Adrenal gland (tissue), 9 donors: ENCODE measurements at regions not wholly inside any gene's neighbourhood (a gene's known extent, or its start where the extent isn't known, plus 50 kb on each side); places are given as distances from the start of the nearest gene placed in this dataset.

ENCODE experiments used
- DNase-seq, 7 donors: peaks; one replicate each; pipeline ENCODE4 v3.0.0-alpha.2; 2019 to 2020
- H3K27ac ChIP-seq, 5 donors: fragments of 200-600 bp; sonication (generic) in 4 of 5; 1 replicate in 3 of 5; 2 replicates in 2 of 5; pipeline versions ENCODE4 v1.5.1 to v1.8.0; 2016 to 2020; ENCODE audit warnings: mild to moderate bottlenecking in 1 of 5
- H3K27me3 ChIP-seq: fragments of 200-600 bp; 2 replicates; pipeline ENCODE4 v1.8.0; 2021
- H3K36me3 ChIP-seq, 2 donors: fragments of 200-600 bp; replicated peaks in 1 of 2; 1 replicate in 1 of 2; 2 replicates in 1 of 2; pipeline versions ENCODE4 v1.5.1 to v1.8.0; 2018 to 2022
- H3K4me1 ChIP-seq, 2 donors: fragments of 200-600 bp; replicated peaks in 1 of 2; 1 replicate in 1 of 2; 2 replicates in 1 of 2; pipeline versions ENCODE4 v1.5.1 to v1.8.0; 2018 to 2021
- H3K4me3 ChIP-seq, 4 donors: fragments of 200-600 bp; sonication (generic) in 3 of 4; one replicate each; pipeline ENCODE4 v1.5.1; 2016 to 2018
- H3K9me3 ChIP-seq, 3 donors: fragments of 200-600 bp; sonication (generic) in 1 of 3; replicated peaks in 1 of 3; 1 replicate in 2 of 3; 2 replicates in 1 of 3; pipeline versions ENCODE4 v1.5.1 to v1.8.0; 2016 to 2021
- CTCF ChIP-seq, 6 experiments: fragments of 450-650 bp in 4 of 6; fragments of 200-600 bp in 2 of 6; sonication (generic) in 1 of 6; IDR thresholded peaks; 1 replicate in 5 of 6; 2 replicates in 1 of 6; pipeline versions ENCODE4 v1.5.1 to v1.8.0; 2016 to 2021; ENCODE audit warnings: antibody characterized with exemption in 6 of 6, mild to moderate bottlenecking in 2 of 6, moderate library complexity in 1 of 6
- POLR2A ChIP-seq, 2 donors: fragments of 450-650 bp; IDR thresholded peaks; one replicate each; pipeline ENCODE4 v1.6.1; 2017; ENCODE audit warnings: antibody characterized with exemption in 2 of 2, mild to moderate bottlenecking in 2 of 2, moderate library complexity in 1 of 2
- WGBS, 4 donors: extraction: QIAGEN DNeasy Blood & Tissue Kit in 2 of 4; methylation state at CpG; one replicate each; pipeline versions ENCODE4 v1.1.5 to v1.1.7; 2013 to 2017; 5-methylcytosine and 5-hydroxymethylcytosine counted together
- intact Hi-C, 2 donors: fragments of 100-400 bp; cut with DNase I; formaldehyde crosslinking; loops; one replicate each; pipeline versions ENCODE4 v1.14.1 to v1.15.0; 2022 to 2023
- donor health status: healthy with polysubstance abuse.
- donor health status: Bipolar disorder and iron deficiency.
- donor health status: DM: yes; HTN: yes; CAD: no.
- donor health status: DM: no; HTN: no; CAD: no.
- donor health status: DM: no; HTN: no; CAD: no.

DNA sequence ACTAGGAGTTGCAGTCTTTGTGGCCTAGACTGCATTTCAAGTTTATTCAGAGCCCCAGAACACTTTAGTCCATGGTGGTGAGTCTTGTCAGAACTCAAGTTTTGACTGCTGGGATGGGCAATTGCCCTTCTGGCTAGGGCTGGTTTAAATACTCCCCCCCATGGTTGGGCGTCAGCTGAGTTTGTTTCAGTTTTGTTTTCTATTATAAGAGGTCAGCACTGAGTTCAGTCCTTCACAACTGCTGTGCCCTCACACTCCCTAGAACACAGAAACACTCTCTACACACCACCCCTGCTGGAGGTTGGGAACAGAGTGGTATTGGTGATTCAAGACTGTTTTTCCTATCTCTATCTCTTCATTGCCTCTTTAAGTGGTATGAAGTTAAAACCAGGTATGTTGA lies 217.0 kb downstream of the GUCY2F start:
- 56 to 67% (median 60%) methylated on average over 1 of the region's 1 CpG for WGBS, 4 donors
- Histone ChIP-seq H3K4me3 (no peak overlapping the region), H3K27ac (no peak overlapping the region), H3K4me1 (no peaks in the 10 kb centered on the region), H3K27me3 (peaks cover 13% of the 10 kb centered on the region), H3K36me3 (no peaks in the 10 kb centered on the region), H3K9me3 (no peaks in the 10 kb centered on the region)
- no peak for DNase-seq
- TF ChIP-seq CTCF (IDR thresholded peaks at IDR 0.05) (no peak), POLR2A (IDR thresholded peaks at IDR 0.05) (no peak)
- intact Hi-C loops, result no loop called here

DNA sequence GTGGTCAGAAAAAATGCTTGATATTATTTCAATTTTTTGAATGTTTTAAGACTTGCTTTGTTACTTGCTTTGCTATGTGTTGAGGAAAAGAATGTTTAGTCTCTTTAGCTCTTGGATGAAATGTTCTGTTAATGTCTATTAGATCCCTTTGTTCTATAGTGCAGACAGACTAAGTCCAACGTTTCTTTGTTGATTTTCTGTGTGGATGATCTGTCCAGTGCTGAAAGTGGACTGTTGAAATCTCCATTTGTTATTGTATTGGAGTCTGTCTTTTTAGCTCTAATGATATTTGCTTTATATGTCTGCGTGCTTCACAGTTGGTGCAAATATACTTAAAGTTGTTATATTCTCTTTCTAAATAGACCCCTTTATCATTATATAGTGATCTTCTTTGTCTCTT lies 220.6 kb downstream of the GUCY2F start:
- DNase-seq, result no peak
- 40 to 48% (median 46%) methylated on average over 2 of the region's 2 CpGs for WGBS, 4 donors
- no peaks in the 10 kb centered on the region for H3K9me3 ChIP-seq
- TF ChIP-seq CTCF (IDR thresholded peaks at IDR 0.05), result no peak
- TF ChIP-seq POLR2A (IDR thresholded peaks at IDR 0.05), result no peak
- H3K4me3 ChIP-seq, result no peak overlapping the region
- intact Hi-C loops, result no loop called here
- no peaks in the 10 kb centered on the region for H3K4me1 ChIP-seq
- no peaks in the 10 kb centered on the region for H3K36me3 ChIP-seq
- H3K27me3 ChIP-seq, result peaks cover 10% of the 10 kb centered on the region
- H3K27ac ChIP-seq, result no peak overlapping the region

- no peaks in the 10 kb centered on the region for H3K27me3 ChIP-seq
- TF ChIP-seq POLR2A (IDR thresholded peaks at IDR 0.05), result no peak
- TF ChIP-seq CTCF (IDR thresholded peaks at IDR 0.05), result no peak
- intact Hi-C loops, result no loop called here
- no peaks in the 10 kb centered on the region for H3K36me3 ChIP-seq
- no peaks in the 10 kb centered on the region for H3K9me3 ChIP-seq
- no peak overlapping the region for H3K4me3 ChIP-seq
- no peak for DNase-seq
- no peak overlapping the region for H3K27ac ChIP-seq
- H3K4me1 ChIP-seq, result no peaks in the 10 kb centered on the region
- WGBS, 4 donors, result 71 to 83% (median 79%) methylated on average over 2 of the region's 2 CpGs
These were observed 229.1 kb downstream of the GUCY2F start for GRCh38 chrX:109252789-109253188.

- TF ChIP-seq POLR2A (IDR thresholded peaks at IDR 0.05), result no peak
- TF ChIP-seq CTCF (IDR thresholded peaks at IDR 0.05), result no peak
- DNase-seq, result no peak
- H3K27me3 ChIP-seq, result peaks cover 5% of the 10 kb centered on the region
- no peak overlapping the region for H3K27ac ChIP-seq
- H3K36me3 ChIP-seq, result no peaks in the 10 kb centered on the region
- intact Hi-C loops, result no loop called here
- WGBS, 4 donors, result 0 to 6% (median 0%) methylated on average over 1 of the region's 1 CpG
- H3K4me3 ChIP-seq, result no peak overlapping the region
- H3K4me1 ChIP-seq, result no peaks in the 10 kb centered on the region
- H3K9me3 ChIP-seq, result no peaks in the 10 kb centered on the region
These were observed 263.1 kb downstream of the GUCY2F start for GRCh38 chrX:109218761-109219160.
